Keratinocyte (primary cell): ENCODE measurements at regions not wholly inside any gene's neighbourhood (a gene's known extent, or its start where the extent isn't known, plus 50 kb on each side); places are given as distances from the start of the nearest gene placed in this dataset.

ENCODE experiments used
- DNase-seq: peaks from one replicate; pipeline ENCODE4 v3.0.0-alpha.2; 2011; ENCODE audit warnings: low read depth, missing footprints, low spot score
- FAIRE-seq: peaks from 2 replicates; lab custom pipeline; 2011; peaks lifted over from hg19 to GRCh38; lab: Jason Lieb, UNC
- H2AFZ ChIP-seq: 2 replicates; pipeline ENCODE4 v1.6.0; 2012; ENCODE audit warnings: low read length, control low read depth, inconsistent platforms; ENCODE audit not compliant: control insufficient read depth
- H3K27ac ChIP-seq: 2 replicates; pipeline ENCODE4 v1.5.1; 2011; ENCODE audit warnings: low read length; ENCODE audit not compliant: control insufficient read depth, insufficient read depth
- H3K27me3 ChIP-seq: 3 replicates; pipeline ENCODE4 v1.6.0; 2011; ENCODE audit warnings: low read length; ENCODE audit not compliant: control insufficient read depth, insufficient read depth; ENCODE audit errors: extremely low read depth
- H3K36me3 ChIP-seq, 2 experiments: 2 replicates in 1 of 2; 3 replicates in 1 of 2; pipeline ENCODE4 v1.5.1; 2011; ENCODE audit warnings: low read length in 2 of 2, mild to moderate bottlenecking in 1 of 2; ENCODE audit not compliant: control insufficient read depth in 2 of 2, insufficient read depth in 2 of 2; ENCODE audit errors: extremely low read depth in 1 of 2
- H3K4me1 ChIP-seq: 3 replicates; pipeline ENCODE4 v1.5.1; 2011; ENCODE audit warnings: low read length; ENCODE audit not compliant: control insufficient read depth, insufficient read depth; ENCODE audit errors: extremely low read depth
- H3K4me2 ChIP-seq: 3 replicates; pipeline ENCODE4 v1.6.0; 2011; ENCODE audit warnings: low read depth, low read length; ENCODE audit not compliant: control insufficient read depth, insufficient read depth; ENCODE audit errors: extremely low read depth
- H3K4me3 ChIP-seq, 3 experiments: fragments of 200-600 bp in 1 of 3; sonication (generic) in 1 of 3; 2 replicates in 2 of 3; 3 replicates in 1 of 3; pipeline ENCODE4 v1.5.1; 2011 to 2016; ENCODE audit warnings: low read length in 3 of 3, mild to moderate bottlenecking in 3 of 3, control low read depth in 2 of 3, inconsistent platforms in 1 of 3, low read depth in 1 of 3, mixed read lengths in 1 of 3, mixed run types in 1 of 3, moderate library complexity in 1 of 3; ENCODE audit not compliant: control insufficient read depth in 2 of 3, insufficient read depth in 2 of 3; ENCODE audit errors: extremely low read depth in 1 of 3
- H3K79me2 ChIP-seq: 2 replicates; pipeline ENCODE4 v1.6.0; 2012; ENCODE audit warnings: low read length; ENCODE audit not compliant: control insufficient read depth, insufficient read depth
- H3K9ac ChIP-seq: 3 replicates; pipeline ENCODE4 v1.6.0; 2011; ENCODE audit warnings: low read length; ENCODE audit not compliant: control insufficient read depth, insufficient read depth; ENCODE audit errors: extremely low read depth
- H3K9me1 ChIP-seq: 3 replicates; pipeline ENCODE4 v1.6.0; 2011; ENCODE audit warnings: low read length; ENCODE audit not compliant: control insufficient read depth, insufficient read depth; ENCODE audit errors: extremely low read depth
- H3K9me3 ChIP-seq: 2 replicates; pipeline ENCODE4 v1.5.1; 2012; ENCODE audit warnings: low read depth, low read length; ENCODE audit not compliant: control insufficient read depth
- H4K20me1 ChIP-seq: 3 replicates; pipeline ENCODE4 v1.6.0; 2011; ENCODE audit warnings: low read length; ENCODE audit not compliant: control insufficient read depth, insufficient read depth; ENCODE audit errors: extremely low read depth
- EZH2 ChIP-seq: IDR thresholded peaks from one replicate; pipeline ENCODE4 v1.6.1; 2012; ENCODE audit warnings: inconsistent platforms, mild to moderate bottlenecking, low read length, moderate library complexity
- dilution Hi-C: fragments of 300-500 bp; cut with MboI; formaldehyde crosslinking; loops from one replicate; pipeline ENCODE4 v1.7.0; 2020; ENCODE audit warnings: low sequenced_read_pairs; ENCODE audit not compliant: extremely low pct_ligation_motif_present
- TF ChIP-seq, protein P1 (sequence below), 3 experiments: IDR thresholded peaks in 1 of 3; conservative IDR thresholded peaks in 1 of 3; optimal IDR thresholded peaks in 1 of 3; 2 replicates in 2 of 3; 3 replicates in 1 of 3; pipeline versions ENCODE3 to v1.5.1; 2011; ENCODE audit warnings: low read length in 3 of 3, mild to moderate bottlenecking in 3 of 3, moderate library complexity in 2 of 3, control low read depth in 1 of 3, inconsistent platforms in 1 of 3; ENCODE audit not compliant: insufficient read depth in 2 of 3; ENCODE audit errors: extremely low read depth in 1 of 3

DNA sequence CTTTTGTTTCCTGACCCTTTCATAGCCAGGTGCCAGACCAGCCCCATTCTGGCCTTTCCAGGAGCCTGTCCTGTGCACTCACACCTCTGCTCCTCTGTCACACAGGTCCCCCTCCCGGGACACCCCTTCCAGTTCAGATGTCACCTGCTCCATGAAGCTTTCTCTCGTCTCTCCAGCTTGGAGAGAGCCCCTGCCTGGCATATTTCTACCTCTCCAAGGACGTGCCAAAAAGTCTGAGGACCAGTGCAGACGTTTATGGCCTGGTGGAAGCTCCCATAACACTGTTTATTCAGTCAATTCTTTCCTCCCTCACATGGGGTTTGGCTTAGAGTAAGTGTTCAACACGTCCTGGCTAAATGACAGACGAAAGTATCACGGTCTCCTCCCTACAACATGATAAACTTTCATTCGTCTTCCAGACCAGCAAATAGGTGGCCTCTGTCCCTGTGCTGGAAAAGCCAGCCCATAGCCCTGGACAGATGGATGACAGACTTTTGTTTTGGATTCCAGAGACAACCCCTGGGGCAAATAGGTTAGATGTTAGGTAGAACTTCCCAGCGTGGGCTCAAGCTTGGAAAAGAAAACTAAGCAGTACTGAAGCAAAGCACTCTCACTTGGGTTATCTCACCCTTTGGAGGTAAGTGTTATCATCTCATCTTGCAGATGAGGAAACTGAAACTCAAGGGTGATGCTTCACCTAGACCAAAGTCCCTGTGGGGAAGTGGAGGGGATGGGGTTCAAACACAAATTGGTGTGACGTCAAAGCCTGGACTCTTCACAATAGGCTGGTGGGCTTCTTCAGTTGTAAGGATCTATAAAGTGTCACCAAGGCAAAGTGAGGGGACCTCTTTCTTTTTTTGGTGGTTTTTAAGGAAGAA, 52.9 kb upstream of the ECE1 start:
- Histone ChIP-seq H4K20me1 (no peaks in the 10 kb centered on the region), H3K4me1 (peaks cover 14% of the 10 kb centered on the region), H2AFZ (no peak overlapping the region), H3K27me3 (peaks cover 3% of the 10 kb centered on the region), H3K79me2 (peaks cover 12% of the 10 kb centered on the region), H3K9me3 (no peaks in the 10 kb centered on the region), H3K4me2 (peak overlapping the region; percentile 39), H3K36me3 (no peaks in the 10 kb centered on the region), H3K4me3 (no peak overlapping the region), H3K9me1 (no peaks in the 10 kb centered on the region), H3K9ac (no peak overlapping the region), H3K27ac (no peak overlapping the region)
- dilution Hi-C loops = no loop called here
- no peak for DNase-seq
- no peak for FAIRE-seq
- TF ChIP-seq EZH2 = no peak
- TF ChIP-seq, protein P1, sequence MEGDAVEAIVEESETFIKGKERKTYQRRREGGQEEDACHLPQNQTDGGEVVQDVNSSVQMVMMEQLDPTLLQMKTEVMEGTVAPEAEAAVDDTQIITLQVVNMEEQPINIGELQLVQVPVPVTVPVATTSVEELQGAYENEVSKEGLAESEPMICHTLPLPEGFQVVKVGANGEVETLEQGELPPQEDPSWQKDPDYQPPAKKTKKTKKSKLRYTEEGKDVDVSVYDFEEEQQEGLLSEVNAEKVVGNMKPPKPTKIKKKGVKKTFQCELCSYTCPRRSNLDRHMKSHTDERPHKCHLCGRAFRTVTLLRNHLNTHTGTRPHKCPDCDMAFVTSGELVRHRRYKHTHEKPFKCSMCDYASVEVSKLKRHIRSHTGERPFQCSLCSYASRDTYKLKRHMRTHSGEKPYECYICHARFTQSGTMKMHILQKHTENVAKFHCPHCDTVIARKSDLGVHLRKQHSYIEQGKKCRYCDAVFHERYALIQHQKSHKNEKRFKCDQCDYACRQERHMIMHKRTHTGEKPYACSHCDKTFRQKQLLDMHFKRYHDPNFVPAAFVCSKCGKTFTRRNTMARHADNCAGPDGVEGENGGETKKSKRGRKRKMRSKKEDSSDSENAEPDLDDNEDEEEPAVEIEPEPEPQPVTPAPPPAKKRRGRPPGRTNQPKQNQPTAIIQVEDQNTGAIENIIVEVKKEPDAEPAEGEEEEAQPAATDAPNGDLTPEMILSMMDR (optimal IDR thresholded peaks at IDR 0.05 in 1 of 3, IDR thresholded peaks at IDR 0.05 in 1 of 3, conservative IDR thresholded peaks at IDR 0.05 in 1 of 3; ENCODE audit: extremely low read depth in 1 of 3, insufficient read depth in 2 of 3, low read length in 3 of 3) = no peak

DNA sequence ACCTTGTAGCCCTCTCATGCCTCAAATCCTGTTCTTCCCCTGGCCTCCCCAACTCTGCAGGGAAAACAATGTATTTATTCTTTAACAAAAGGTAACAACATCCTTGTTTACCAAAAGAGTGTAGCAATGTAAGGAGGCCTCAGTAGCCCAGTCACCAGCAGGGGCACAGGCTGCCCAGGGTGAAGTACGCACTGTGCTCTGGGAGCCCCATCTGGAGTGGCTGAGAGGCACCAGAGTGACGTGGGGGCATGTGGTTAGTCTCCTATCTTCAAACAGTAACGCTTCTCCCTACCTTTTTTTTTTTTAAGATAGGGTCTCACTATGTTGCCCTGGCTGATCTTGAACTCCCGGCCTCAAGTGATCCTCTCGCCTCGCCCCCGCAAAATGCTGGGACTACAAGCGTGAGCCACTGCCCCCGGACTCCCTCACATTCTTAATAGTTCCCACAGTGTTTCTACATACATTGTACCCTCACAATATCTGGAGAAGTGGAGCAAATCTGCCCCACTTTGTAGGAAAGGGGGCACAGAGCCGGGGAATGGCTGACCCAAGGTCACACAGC, 51.3 kb upstream of the ECE1 start:
- no peak overlapping the region for H3K27ac ChIP-seq
- no peak for FAIRE-seq
- no peaks in the 10 kb centered on the region for H3K9me1 ChIP-seq
- peaks cover 17% of the 10 kb centered on the region for H3K79me2 ChIP-seq
- no peaks in the 10 kb centered on the region for H3K36me3 ChIP-seq
- H4K20me1 ChIP-seq = no peaks in the 10 kb centered on the region
- H3K4me1 ChIP-seq = peaks cover 14% of the 10 kb centered on the region
- TF ChIP-seq, protein P1 (optimal IDR thresholded peaks at IDR 0.05 in 1 of 3, IDR thresholded peaks at IDR 0.05 in 1 of 3, conservative IDR thresholded peaks at IDR 0.05 in 1 of 3; ENCODE audit: extremely low read depth in 1 of 3, insufficient read depth in 2 of 3, low read length in 3 of 3) = no peak
- no peak for TF ChIP-seq EZH2
- no peaks in the 10 kb centered on the region for H3K27me3 ChIP-seq
- no peak overlapping the region for H2AFZ ChIP-seq
- no peak overlapping the region for H3K4me2 ChIP-seq
- dilution Hi-C loops = no loop called here
- no peaks in the 10 kb centered on the region for H3K9me3 ChIP-seq
- DNase-seq = no peak
- H3K4me3 ChIP-seq = no peak overlapping the region
- no peak overlapping the region for H3K9ac ChIP-seq
